HepG2 (cell line): ENCODE measurements at regions not wholly inside any gene's neighbourhood (a gene's known extent, or its start where the extent isn't known, plus 50 kb on each side); places are given as distances from the start of the nearest gene placed in this dataset.

Experiments
- ATAC-seq: fragments of 200-7000 bp; cut with Tn5 transposase; 3 replicates; pipeline ENCODE4 v1.9.1; 2020; ENCODE audit warnings: mild to moderate bottlenecking, moderate library complexity
- BruUV-seq: library from RNA; stranded (reverse); fragments of 400-500 nt; replicated peaks from 2 replicates; lab custom pipeline; 2021; lab: Mats Ljungman, UMichigan
- CTCF ChIA-PET: fragments of 300-600 bp; formaldehyde crosslinking; extraction: SDS; loops from one replicate; lab custom pipeline; 2021; ENCODE audit warnings: low total read pairs, inconsistent platforms, low intra/inter-chr PET ratio; lab: Yijun Ruan, JAX
- POLR2A ChIA-PET: fragments of 350-600 bp; sonication (Branson Sonifier 250); formaldehyde crosslinking; loops from one replicate; lab custom pipeline; 2020; ENCODE audit warnings: antibody characterized with exemption, inconsistent platforms; lab: Yijun Ruan, JAX
- DNase-seq: peaks from one replicate; pipeline ENCODE4 v3.0.0-alpha.2; 2015; ENCODE audit warnings: low spot score
- FAIRE-seq: peaks from 3 replicates; lab custom pipeline; 2011; peaks lifted over from hg19 to GRCh38; lab: Jason Lieb, UNC
- H2AFZ ChIP-seq: one replicate; pipeline ENCODE4 v1.6.1; 2011; ENCODE audit warnings: low read length, inconsistent platforms
- H3K27ac ChIP-seq: fragments of 300-600 bp; 3 replicates; pipeline ENCODE4 v1.8.0; 2011; ENCODE audit warnings: mixed run types, mild to moderate bottlenecking, mixed read lengths, low read length, inconsistent platforms; ENCODE audit not compliant: insufficient read depth; ENCODE audit errors: extremely low read length
- H3K27me3 ChIP-seq, 2 experiments: fragments of 200-600 bp in 1 of 2; 2 replicates in 1 of 2; 3 replicates in 1 of 2; pipeline versions ENCODE4 v1.6.0 to v1.8.0; 2011; ENCODE audit warnings: low read length in 2 of 2, mild to moderate bottlenecking in 2 of 2, moderate library complexity in 2 of 2, inconsistent platforms in 1 of 2; ENCODE audit not compliant: insufficient read depth in 2 of 2, control insufficient read depth in 1 of 2
- H3K36me3 ChIP-seq, 2 experiments: fragments of 200-600 bp in 1 of 2; replicated peaks in 1 of 2; 2 replicates in 1 of 2; 3 replicates in 1 of 2; pipeline versions ENCODE4 v1.5.1 to v1.8.0; 2011; ENCODE audit warnings: low read length in 2 of 2, inconsistent platforms in 1 of 2; ENCODE audit not compliant: insufficient read depth in 2 of 2, control insufficient read depth in 1 of 2
- H3K4me1 ChIP-seq: 2 replicates; pipeline ENCODE4 v1.5.1; 2012; ENCODE audit warnings: low read length, inconsistent platforms; ENCODE audit not compliant: insufficient read depth
- H3K4me2 ChIP-seq: 2 replicates; pipeline ENCODE4 v1.6.0; 2011; ENCODE audit warnings: low read depth, low read length, inconsistent platforms
- H3K4me3 ChIP-seq, 3 experiments: fragments of 200-600 bp in 1 of 3; sonication (generic), shearing (Covaris generic) in 1 of 3; replicated peaks in 1 of 3; 2 replicates each; pipeline ENCODE4 v1.5.1; 2011 to 2016; ENCODE audit warnings: low read length in 3 of 3, inconsistent platforms in 2 of 3, low read depth in 2 of 3, mild to moderate bottlenecking in 2 of 3, control low read depth in 1 of 3, mixed read lengths in 1 of 3; ENCODE audit not compliant: insufficient read depth in 1 of 3
- H3K79me2 ChIP-seq: one replicate; pipeline ENCODE4 v1.6.1; 2011; ENCODE audit warnings: low read length, inconsistent platforms; ENCODE audit not compliant: insufficient read depth
- H3K9ac ChIP-seq: 2 replicates; pipeline ENCODE4 v1.6.0; 2011; ENCODE audit warnings: mild to moderate bottlenecking, low read depth, low read length, inconsistent platforms; ENCODE audit not compliant: insufficient read depth
- H3K9me3 ChIP-seq: 2 replicates; pipeline ENCODE4 v1.5.1; 2012; ENCODE audit warnings: mild to moderate bottlenecking, low read length
- H4K20me1 ChIP-seq: 2 replicates; pipeline ENCODE4 v1.6.0; 2011; ENCODE audit warnings: inconsistent platforms, mild to moderate bottlenecking, low read length, moderate library complexity; ENCODE audit not compliant: insufficient read depth
- CBX1 ChIP-seq: IDR thresholded peaks from one replicate; pipeline ENCODE4 v1.6.1; 2016; ENCODE audit warnings: antibody characterized with exemption, low read depth
- E2F1 ChIP-seq: sonication (generic); formaldehyde crosslinking; IDR thresholded peaks from 2 replicates; pipeline ENCODE4 v1.5.0; 2020; ENCODE audit warnings: missing genetic modification reagents
- FOXA1 ChIP-seq, 2 experiments: fragments of 450-650 bp in 1 of 2; sonication (generic) in 1 of 2; formaldehyde crosslinking in 1 of 2; IDR thresholded peaks; 2 replicates each; pipeline versions ENCODE4 v1.4.0 to v1.6.1; 2016 to 2020; ENCODE audit warnings: missing genetic modification reagents in 1 of 2
- FOXP4 ChIP-seq: sonication (generic); formaldehyde crosslinking; IDR thresholded peaks from 2 replicates; pipeline ENCODE4 v1.4.0; 2020; ENCODE audit warnings: missing genetic modification reagents
- GTF3A ChIP-seq: sonication (generic); formaldehyde crosslinking; conservative IDR thresholded peaks from 2 replicates; pipeline ENCODE4 v1.4.0; 2020; ENCODE audit warnings: mild to moderate bottlenecking, missing genetic modification reagents
- HNRNPUL1 ChIP-seq: fragments of 200-400 bp; formaldehyde crosslinking; IDR thresholded peaks from 2 replicates; pipeline ENCODE4 v1.6.1; 2017; ENCODE audit warnings: low read depth, mild to moderate bottlenecking, low read length, moderate library complexity
- NFAT5 ChIP-seq: sonication (generic); formaldehyde crosslinking; IDR thresholded peaks from 2 replicates; pipeline ENCODE4 v1.4.0; 2020; ENCODE audit warnings: missing genetic modification reagents
- SIX4 ChIP-seq: sonication (generic); formaldehyde crosslinking; IDR thresholded peaks from 2 replicates; pipeline ENCODE4 v1.4.0; 2020; ENCODE audit warnings: missing genetic modification reagents
- TERF1 ChIP-seq: sonication (generic); formaldehyde crosslinking; IDR thresholded peaks from 2 replicates; pipeline ENCODE4 v1.8.0; 2022; ENCODE audit warnings: mild to moderate bottlenecking, missing genetic modification reagents, moderate library complexity
- THYN1 ChIP-seq: sonication (generic); formaldehyde crosslinking; IDR thresholded peaks from 2 replicates; pipeline ENCODE4 v1.8.1; 2023; ENCODE audit warnings: low read depth, mild to moderate bottlenecking, moderate library complexity, missing genetic modification reagents, borderline replicate concordance
- ZNF570 ChIP-seq: sonication (generic); formaldehyde crosslinking; IDR thresholded peaks from 2 replicates; pipeline ENCODE4 v1.4.0; 2020; ENCODE audit warnings: mild to moderate bottlenecking, missing genetic modification reagents, borderline replicate concordance
- ZNF674 ChIP-seq: sonication (generic); formaldehyde crosslinking; IDR thresholded peaks from 2 replicates; pipeline ENCODE4 v1.5.0; 2020; ENCODE audit warnings: low read depth, mild to moderate bottlenecking, missing genetic modification reagents
- WGBS: methylation state at CpG from one replicate; pipeline ENCODE4 v1.1.6; 2017; ENCODE audit warnings: low lambda C conversion rate; 5-methylcytosine and 5-hydroxymethylcytosine counted together
- in situ Hi-C: cut with HindIII; loops from 2 replicates; pipeline ENCODE4 v1.10.0; 2017; ENCODE audit warnings: low pct_unique_long_range_greater_than_20kb; ENCODE audit not compliant: extremely low pct_ligation_motif_present
- intact Hi-C: fragments of 100-400 bp; cut with micrococcal nuclease; formaldehyde crosslinking; loops from one replicate; pipeline ENCODE4 v1.10.0; 2022; ENCODE audit not compliant: unreplicated experiment

- TF ChIP-seq FOXP4 (CRISPR knock-in tag) (0 out of 2 replicates have a peak, but pooled peaks have one; percentile 38), CBX1 (peak; percentile 50), THYN1 (CRISPR knock-in tag) (no peak), E2F1 (CRISPR knock-in tag) (no peak), HNRNPUL1 (no peak), ZNF674 (no peak), FOXA1 (IDR thresholded peaks at IDR 0.05) (no peak), FOXA1 (CRISPR knock-in tag; IDR thresholded peaks at IDR 0.05) (peak; percentile 56; the same call in 1 of the 2 replicates), GTF3A (no peak)
- TF ChIP-seq, all 625 proteins: peak for 21
These were observed 267.9 kb upstream of the GHITM start (continued) for GRCh38 chr10:83871187-83872081.

GRCh38 chr10:83880252-83880791 lies 259.0 kb upstream of the GHITM start:
- H3K9me3 ChIP-seq = no peaks in the 10 kb centered on the region
- in situ Hi-C loops (no loop called here), intact Hi-C loops (no loop called here)
- H3K4me3 ChIP-seq = no peak overlapping the region
- no peak overlapping the region for H3K4me2 ChIP-seq
- no peaks in the 10 kb centered on the region for H3K4me1 ChIP-seq
- H2AFZ ChIP-seq = no peak overlapping the region
- no peak overlapping the region for H3K9ac ChIP-seq
- no peaks in the 10 kb centered on the region for H4K20me1 ChIP-seq
- no peaks in the 10 kb centered on the region for H3K36me3 ChIP-seq
- no TSS peak for BruUV-seq
- no peak overlapping the region for H3K27ac ChIP-seq
- WGBS = 19% methylated on average over 8 of the region's 8 CpGs
- ChIA-PET POLR2A (no interaction called here), CTCF (no interaction called here)
- ATAC-seq = no peak
- H3K27me3 ChIP-seq = no peaks in the 10 kb centered on the region
- FAIRE-seq = no peak
- H3K79me2 ChIP-seq = no peaks in the 10 kb centered on the region
- no peak for DNase-seq
- no peak for TF ChIP-seq NFAT5 (CRISPR knock-in tag)
- TF ChIP-seq ZNF570 (CRISPR knock-in tag) = no peak
- no peak for TF ChIP-seq TERF1 (CRISPR knock-in tag)
- no peak for TF ChIP-seq SIX4 (CRISPR knock-in tag)
